GM12865 (cell line): ENCODE measurements at regions not wholly inside any gene's neighbourhood (a gene's known extent, or its start where the extent isn't known, plus 50 kb on each side); places are given as distances from the start of the nearest gene placed in this dataset.

Experiments used
- DNase-seq: peaks from one replicate; pipeline ENCODE4 v3.0.0; 2010; ENCODE audit warnings: low read depth
- H3K4me3 ChIP-seq: 2 replicates; pipeline ENCODE4 v1.5.1; 2011; ENCODE audit warnings: mild to moderate bottlenecking, low read depth, low read length, control low read depth
- TF ChIP-seq, protein P1 (sequence below): IDR thresholded peaks from 2 replicates; pipeline ENCODE4 v1.5.1; 2011; ENCODE audit warnings: low read length, control low read depth, low read depth, inconsistent platforms; ENCODE audit not compliant: insufficient read depth; ENCODE audit errors: missing control alignments

DNA sequence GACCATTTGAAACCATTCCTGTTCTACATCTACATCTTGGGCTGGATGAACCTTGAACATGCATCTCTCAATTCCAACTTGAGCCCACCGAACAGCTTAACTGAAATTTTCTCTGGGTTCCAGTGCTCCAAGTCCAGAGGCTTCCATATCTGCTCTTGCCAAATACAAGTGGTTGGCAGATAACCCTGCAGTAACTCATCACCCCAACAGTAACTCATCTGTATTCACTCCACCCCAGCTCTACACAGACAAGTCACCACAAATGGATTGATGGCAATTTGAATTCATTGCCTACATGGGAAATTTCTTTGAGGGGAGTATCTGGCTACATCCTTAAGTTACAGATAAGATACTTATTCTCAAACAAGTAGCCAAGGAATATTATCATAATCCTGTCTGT lies 502.4 kb upstream of the TNP1 start:
- H3K4me3 ChIP-seq: no peak overlapping the region
- DNase-seq: no peak
- TF ChIP-seq, protein P1, sequence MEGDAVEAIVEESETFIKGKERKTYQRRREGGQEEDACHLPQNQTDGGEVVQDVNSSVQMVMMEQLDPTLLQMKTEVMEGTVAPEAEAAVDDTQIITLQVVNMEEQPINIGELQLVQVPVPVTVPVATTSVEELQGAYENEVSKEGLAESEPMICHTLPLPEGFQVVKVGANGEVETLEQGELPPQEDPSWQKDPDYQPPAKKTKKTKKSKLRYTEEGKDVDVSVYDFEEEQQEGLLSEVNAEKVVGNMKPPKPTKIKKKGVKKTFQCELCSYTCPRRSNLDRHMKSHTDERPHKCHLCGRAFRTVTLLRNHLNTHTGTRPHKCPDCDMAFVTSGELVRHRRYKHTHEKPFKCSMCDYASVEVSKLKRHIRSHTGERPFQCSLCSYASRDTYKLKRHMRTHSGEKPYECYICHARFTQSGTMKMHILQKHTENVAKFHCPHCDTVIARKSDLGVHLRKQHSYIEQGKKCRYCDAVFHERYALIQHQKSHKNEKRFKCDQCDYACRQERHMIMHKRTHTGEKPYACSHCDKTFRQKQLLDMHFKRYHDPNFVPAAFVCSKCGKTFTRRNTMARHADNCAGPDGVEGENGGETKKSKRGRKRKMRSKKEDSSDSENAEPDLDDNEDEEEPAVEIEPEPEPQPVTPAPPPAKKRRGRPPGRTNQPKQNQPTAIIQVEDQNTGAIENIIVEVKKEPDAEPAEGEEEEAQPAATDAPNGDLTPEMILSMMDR: no peak

DNA sequence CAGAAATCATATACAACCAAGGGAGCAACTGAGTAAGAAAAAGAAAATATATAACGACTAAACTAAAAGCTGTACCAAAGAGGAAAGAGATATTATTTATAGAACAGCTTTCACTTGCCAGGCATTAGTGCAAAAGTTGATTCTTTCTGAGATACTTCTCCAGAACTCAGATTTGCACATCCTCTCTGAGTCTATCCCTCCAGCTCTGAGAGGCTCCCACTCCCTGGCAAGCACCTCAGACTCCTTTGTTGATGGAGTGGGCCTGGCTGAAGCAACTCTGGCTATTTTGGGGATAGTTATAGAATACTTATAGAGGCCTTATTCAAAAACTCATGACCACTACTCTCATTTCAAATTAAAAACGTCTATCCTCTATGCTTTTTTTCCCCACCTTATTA lies 501.6 kb upstream of the TNP1 start:
- no peak overlapping the region for H3K4me3 ChIP-seq
- no peak for DNase-seq
- TF ChIP-seq, protein P1: no peak

DNA sequence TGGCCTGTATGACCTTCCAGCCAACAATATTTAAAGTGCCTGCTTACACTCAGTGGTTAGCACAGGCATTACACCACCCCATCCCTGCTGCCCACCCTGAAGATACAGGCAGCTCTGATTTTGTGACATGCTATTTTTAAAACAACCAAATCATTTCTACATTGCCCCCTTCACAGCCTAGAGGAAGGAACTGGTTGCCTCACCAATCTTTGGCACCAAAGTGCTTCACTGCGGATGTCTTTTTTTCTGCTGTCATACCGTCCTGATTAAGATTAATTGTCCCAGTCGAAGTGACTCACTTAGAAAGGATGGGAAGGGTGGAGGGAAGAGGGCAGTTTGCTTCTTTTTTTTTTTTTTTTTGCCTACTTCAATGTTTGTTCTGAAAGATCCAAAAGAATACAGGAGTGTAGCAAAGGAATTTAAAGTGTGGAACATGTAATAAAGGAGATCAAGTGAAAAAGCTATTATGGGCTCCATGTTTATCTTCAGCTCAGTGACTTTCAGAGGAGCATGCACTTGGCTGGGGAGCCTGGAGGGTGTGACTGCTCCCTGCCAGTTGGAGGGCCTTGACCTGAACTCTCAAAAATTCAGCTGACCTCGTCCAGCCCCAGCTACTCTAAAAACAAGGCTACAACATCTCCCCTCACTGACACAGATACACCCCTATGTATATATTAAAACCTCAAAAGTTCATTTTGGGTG lies 501.1 kb upstream of the TNP1 start:
- TF ChIP-seq, protein P1: no peak
- H3K4me3 ChIP-seq: no peak overlapping the region
- no peak for DNase-seq

DNA sequence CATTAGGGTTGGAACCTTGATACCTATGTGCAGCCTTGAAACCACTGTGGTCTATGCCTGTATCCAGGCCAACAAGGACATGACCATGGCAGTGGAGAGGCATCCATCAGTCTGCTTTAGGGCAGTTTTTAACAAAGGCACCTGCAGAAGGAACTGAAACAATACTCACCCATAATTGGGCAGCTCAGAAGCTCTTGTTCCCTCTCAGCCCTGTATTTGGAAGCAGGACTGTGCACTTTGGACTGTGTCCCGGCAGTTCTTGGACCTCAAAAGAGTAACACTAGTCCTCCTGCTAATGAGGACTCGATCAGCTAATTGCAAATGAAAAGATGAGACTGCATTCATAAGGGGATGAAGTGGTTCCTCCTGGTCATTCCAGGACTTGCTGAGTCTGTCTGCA lies 500.2 kb upstream of the TNP1 start:
- H3K4me3 ChIP-seq: no peak overlapping the region
- no peak for DNase-seq
- TF ChIP-seq, protein P1: no peak

DNA sequence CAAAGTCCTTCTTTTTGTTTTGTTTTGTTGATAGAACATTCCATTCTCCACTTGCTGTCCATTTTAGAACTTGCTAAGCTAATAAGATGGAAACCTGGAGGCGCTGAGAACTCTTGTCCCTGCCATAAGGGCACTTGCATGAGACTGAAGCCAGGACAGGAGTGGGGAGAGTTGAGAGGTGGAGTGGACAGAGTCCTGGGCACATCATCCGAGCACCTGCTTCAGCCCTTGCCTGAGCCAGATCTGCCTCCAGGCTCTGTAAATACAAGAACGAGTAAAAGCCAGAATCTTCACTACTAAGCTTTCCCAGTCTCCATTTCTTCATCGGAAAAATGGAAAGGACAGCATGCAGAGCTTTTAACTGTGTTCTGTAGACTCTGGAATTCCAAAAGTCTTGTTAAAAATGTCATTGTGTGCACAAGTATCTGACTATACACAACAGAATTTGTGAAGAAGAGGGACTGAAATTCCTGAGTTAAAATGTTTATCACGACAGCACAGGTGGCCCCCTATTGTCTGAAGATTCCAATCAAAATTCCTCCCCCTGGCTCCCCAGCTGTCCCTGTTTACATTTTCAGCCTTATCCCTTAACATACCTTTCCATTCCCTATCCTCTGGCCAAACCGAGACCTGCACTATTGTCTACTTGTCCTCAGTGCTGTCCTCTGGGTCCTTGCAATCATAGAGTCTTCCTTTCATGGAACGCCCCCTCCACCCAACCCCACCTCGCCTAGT lies 498.2 kb upstream of the TNP1 start:
- no peak for DNase-seq
- H3K4me3 ChIP-seq: no peak overlapping the region
- TF ChIP-seq, protein P1: no peak

DNA sequence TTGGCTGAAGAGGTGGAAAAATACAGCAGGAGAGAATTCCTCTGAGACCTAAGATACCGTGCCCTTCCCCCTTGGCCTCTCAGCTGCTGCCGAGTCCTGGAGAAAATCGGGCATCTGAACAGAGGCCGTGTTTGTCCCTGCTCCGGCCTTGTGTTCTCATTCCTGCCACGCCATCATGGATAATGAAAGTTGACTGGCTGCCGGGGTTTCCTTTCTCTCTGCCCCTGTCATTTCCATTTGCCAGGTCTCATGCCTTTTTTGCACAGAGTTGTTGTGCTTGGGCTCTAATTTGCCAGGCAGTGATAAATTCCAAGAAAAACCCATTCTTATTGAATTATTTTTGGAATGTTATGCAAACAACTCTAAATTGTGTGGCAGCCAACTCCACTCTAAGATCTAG lies 496.9 kb upstream of the TNP1 start:
- no peak overlapping the region for H3K4me3 ChIP-seq
- TF ChIP-seq, protein P1: no peak
- DNase-seq: no peak

DNA sequence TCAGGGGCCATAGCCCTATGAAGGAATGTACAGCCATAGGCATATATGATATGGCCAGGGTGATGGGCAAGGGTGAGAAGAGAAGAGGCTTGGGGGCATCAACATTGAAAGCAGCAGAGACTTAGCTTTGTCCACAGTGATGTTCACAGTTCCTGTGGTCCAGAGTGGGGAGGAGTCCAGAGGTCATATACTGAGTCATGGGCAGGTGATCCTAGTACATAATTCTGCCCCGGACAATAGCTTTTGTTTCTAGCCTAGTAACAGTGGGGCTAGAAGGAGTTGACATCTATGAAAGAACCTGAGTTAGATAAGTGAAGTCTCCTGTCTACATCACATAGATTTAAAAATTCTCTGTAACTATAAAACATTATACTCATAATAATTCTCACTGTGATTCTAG lies 496.3 kb upstream of the TNP1 start:
- H3K4me3 ChIP-seq: no peak overlapping the region
- TF ChIP-seq, protein P1: no peak
- DNase-seq: no peak
